GM10248 (cell line): ENCODE measurements at regions not wholly inside any gene's neighbourhood (a gene's known extent, or its start where the extent isn't known, plus 50 kb on each side); places are given as distances from the start of the nearest gene placed in this dataset.

ENCODE experiments used
- CTCF ChIA-PET: fragments of 300-600 bp; sonication (Branson Sonifier 250); formaldehyde crosslinking; extraction: SDS; loops from one replicate; lab custom pipeline; 2021; ENCODE audit warnings: antibody characterized with exemption; lab: Yijun Ruan, JAX
- POLR2A ChIA-PET: fragments of 350-650 bp; sonication (Branson Sonifier 250); formaldehyde crosslinking; extraction: SDS; loops from one replicate; lab custom pipeline; 2020; ENCODE audit warnings: antibody characterized with exemption; lab: Yijun Ruan, JAX
- DNase-seq: peaks from one replicate; pipeline ENCODE4 v3.0.0; 2012; ENCODE audit errors: extremely low spot score
- CTCF ChIP-seq: IDR thresholded peaks from 2 replicates; pipeline ENCODE4 v1.5.1; 2012; ENCODE audit warnings: mild to moderate bottlenecking, low read depth; ENCODE audit errors: extremely low read depth, missing control alignments, control extremely low read depth

DNA sequence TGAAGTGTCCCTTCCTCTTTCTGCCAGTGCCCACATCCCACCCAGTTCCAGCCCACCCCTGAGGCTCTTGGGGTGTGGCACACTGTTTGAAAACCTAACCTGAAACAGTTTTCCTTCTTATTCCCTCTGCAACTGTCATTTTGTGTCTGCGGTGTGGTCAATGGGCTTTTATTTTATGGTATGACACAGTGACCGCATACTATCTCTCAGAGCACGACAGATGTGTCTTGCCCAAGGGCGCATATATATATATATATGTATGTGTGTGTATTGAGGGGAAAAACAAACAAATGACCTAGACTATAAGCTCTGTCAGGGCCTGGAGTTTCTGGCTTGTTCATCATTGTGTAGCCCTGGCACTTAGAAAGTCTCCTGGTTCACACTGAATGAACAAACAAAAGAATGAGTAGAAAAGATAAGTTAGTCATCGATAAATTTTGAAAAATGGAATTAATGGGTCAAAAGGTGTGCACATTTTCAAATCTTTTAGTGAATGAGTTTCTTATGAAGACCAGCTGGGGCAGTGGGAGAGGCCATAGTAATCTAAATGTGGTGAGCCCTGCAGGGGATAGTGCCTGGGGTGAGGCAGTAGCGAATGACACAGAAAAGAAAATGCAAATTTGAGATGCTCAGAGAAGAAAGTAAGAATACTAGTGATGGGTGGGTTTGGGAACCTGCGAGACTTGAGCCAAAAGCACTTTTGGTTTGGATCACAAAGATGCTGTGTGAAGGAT is 198.4 kb downstream of the SNX10 start:
- CTCF ChIA-PET = interaction anchor here (1.0 to 5.5 kb wide), 3 partner anchors 11 to 185 kb away, joined by 3 to 24 read pairs (median 5); no protein-coding TSS in a partner anchor
- POLR2A ChIA-PET = no interaction called here
- no peak for DNase-seq
- no peak for TF ChIP-seq CTCF

DNA sequence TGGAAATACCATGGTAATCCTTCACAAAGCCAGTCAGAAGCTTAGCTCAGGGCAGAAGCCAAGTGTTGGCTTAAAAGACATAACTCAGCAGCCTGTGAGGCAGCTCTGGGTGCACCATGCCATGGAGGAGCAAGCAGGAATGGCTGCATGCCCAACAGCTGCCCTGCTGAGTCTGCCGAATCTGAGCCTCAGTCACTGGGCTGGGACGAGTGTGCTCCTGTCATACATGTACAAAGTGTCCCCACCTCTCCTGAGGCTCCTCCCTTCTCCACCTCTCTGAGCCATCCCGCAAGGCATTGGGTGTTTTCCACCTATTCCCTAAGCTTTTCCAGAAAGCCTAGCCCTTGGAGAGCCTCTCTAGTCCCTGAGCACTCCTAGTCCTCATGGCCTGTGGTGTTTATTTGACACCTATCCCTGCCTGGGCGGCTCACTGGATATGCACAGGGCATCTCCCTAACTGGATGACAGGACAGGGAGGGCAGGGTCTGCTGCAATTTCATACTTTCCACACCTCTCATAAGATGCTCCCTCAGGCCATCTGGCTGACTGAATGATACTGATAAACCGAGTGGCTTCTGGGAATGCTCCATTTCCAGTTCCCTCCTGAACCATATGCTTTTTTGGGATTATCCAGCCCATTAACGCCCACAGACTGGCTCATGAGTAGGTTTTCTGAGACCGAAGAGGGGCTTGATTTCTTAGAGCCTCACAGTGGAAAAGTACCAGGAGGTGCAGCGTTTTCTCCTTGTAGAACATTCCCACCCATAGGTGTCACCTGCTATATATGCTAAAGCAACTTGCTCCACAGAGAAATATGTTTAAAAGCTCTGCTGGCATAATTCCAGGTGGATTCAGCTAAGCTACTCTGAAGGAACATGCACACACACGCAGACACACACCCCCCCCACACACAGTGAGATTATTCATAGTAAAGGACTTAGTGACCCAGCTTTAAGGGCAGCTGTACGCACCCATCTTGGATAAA is 199.3 kb downstream of the SNX10 start:
- ChIA-PET POLR2A (no interaction called here), CTCF (interaction anchor here (1.0 to 5.5 kb wide), 6 partner anchors 8 to 184 kb away, joined by 3 to 24 read pairs (median 4); no protein-coding TSS in a partner anchor)
- no peak for DNase-seq
- TF ChIP-seq CTCF = no peak

- POLR2A ChIA-PET = no interaction called here
- TF ChIP-seq CTCF = no peak
- CTCF ChIA-PET = interaction anchor here (0.8 to 5.5 kb wide), 4 partner anchors 8 to 127 kb away, joined by 3 to 24 read pairs (median 4); no protein-coding TSS in a partner anchor
- no peak for DNase-seq
Observed at GRCh38 chr7:26492816-26493215, 201.2 kb downstream of the SNX10 start.

DNA sequence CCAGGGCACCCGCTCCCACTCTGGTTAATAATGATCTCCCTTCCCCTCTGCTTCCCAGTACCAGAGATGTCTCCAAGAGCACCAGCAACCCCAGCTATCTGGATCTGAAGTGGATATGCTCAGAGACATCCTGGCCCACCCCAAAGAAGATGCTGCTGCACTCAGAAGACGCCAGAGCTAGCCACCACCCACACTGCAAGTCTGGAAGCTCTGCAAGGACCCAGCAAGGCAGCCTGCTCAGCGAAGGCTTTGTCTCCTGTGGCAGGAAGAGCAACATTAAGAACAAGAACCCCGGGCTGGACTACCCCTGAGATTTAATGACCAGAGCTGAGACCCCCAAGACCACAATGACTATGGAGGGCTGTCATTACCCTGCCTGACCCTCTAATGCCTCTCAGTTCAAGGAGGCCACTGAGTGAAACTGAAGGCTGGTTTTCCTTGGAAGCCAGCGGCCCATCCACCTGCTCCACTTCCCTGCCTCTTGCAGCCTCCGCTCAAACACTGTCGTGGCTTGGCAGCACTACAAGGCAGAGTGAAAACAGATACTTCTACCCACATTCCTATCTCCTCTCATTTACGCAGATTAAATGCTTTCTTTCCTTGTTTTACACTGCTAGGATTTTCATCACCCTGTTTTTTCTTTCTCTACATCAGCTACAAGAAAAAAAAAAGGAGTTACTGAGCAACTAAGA is 202.2 kb downstream of the SNX10 start:
- ChIA-PET POLR2A (no interaction called here), CTCF (interaction anchor here (0.8 to 1.6 kb wide), 2 partner anchors 117 to 128 kb away, joined by 3 read pairs; no protein-coding TSS in a partner anchor)
- TF ChIP-seq CTCF = no peak
- no peak for DNase-seq

- CTCF ChIA-PET = interaction anchor here (1.2 to 1.5 kb wide), 3 partner anchors 96 to 126 kb away, joined by 4 to 6 read pairs (median 5); no protein-coding TSS in a partner anchor
- POLR2A ChIA-PET = no interaction called here
- no peak for TF ChIP-seq CTCF
- no peak for DNase-seq
Observed at GRCh38 chr7:26495569-26495968, 203.9 kb downstream of the SNX10 start.
